GM19328 (cell line): ENCODE measurements at regions not wholly inside any gene's neighbourhood (a gene's known extent, or its start where the extent isn't known, plus 50 kb on each side); places are given as distances from the start of the nearest gene placed in this dataset.
"Not testable (repeated sequence)": the region's sequence is repeated elsewhere in the genome, so short reads cannot be mapped to it uniquely, and the experiment has no call there.

Source experiments
- ATAC-seq: cut with Tn5 transposase; IDR thresholded peaks from one replicate; pipeline ENCODE4 v1.9.1; 2021; ENCODE audit warnings: mild to moderate bottlenecking, moderate library complexity; ENCODE audit not compliant: unreplicated experiment

- ATAC-seq, result no peak
These were observed 64.6 kb upstream of the SHB start for GRCh38 chr9:38133595-38133994.

- ATAC-seq, result no peak
These were observed 63.9 kb upstream of the SHB start for GRCh38 chr9:38132956-38133355.

GRCh38 chr9:38131729-38132128, 62.7 kb upstream of the SHB start:
- ATAC-seq, result no peak

- no peak for ATAC-seq
These were observed 61.7 kb upstream of the SHB start for GRCh38 chr9:38130724-38131123.

GRCh38 chr9:38129366-38129765, 60.3 kb upstream of the SHB start:
- ATAC-seq, result no peak

GRCh38 chr9:38128752-38129270, 59.8 kb upstream of the SHB start:
- no peak for ATAC-seq

GRCh38 chr9:38127271-38127839, 58.3 kb upstream of the SHB start:
- no peak for ATAC-seq

- ATAC-seq, result no peak
These were observed 57.7 kb upstream of the SHB start for GRCh38 chr9:38126730-38127129.

GRCh38 chr9:38125889-38126288, 56.9 kb upstream of the SHB start:
- no peak for ATAC-seq

- ATAC-seq, result not testable (repeated sequence)
These were observed 54.3 kb upstream of the SHB start for GRCh38 chr9:38123359-38123758.

- no peak for ATAC-seq
These were observed 51.9 kb upstream of the SHB start for GRCh38 chr9:38120961-38121360.

- no peak for ATAC-seq
These were observed 50.7 kb upstream of the SHB start for GRCh38 chr9:38119560-38120236.

GRCh38 chr9:38118862-38119438, 49.9 kb upstream of the SHB start:
- ATAC-seq, result no peak
